HG03280 (cell line): ENCODE measurements at regions not wholly inside any gene's neighbourhood (a gene's known extent, or its start where the extent isn't known, plus 50 kb on each side); places are given as distances from the start of the nearest gene placed in this dataset.
"Not testable (repeated sequence)": the region's sequence is repeated elsewhere in the genome, so short reads cannot be mapped to it uniquely, and the experiment has no call there.

Source experiments
- ATAC-seq: cut with Tn5 transposase; IDR thresholded peaks from one replicate; pipeline ENCODE4 v1.9.1; 2021; ENCODE audit warnings: mild to moderate bottlenecking, moderate library complexity; ENCODE audit not compliant: unreplicated experiment

GRCh38 chr4:162847945-162848549, 318.6 kb downstream of the NAF1 start:
- no peak for ATAC-seq

- ATAC-seq, result no peak
Measured at GRCh38 chr4:162841753-162842152, 324.9 kb downstream of the NAF1 start.

GRCh38 chr4:162839814-162840213, 326.9 kb downstream of the NAF1 start:
- no peak for ATAC-seq

- ATAC-seq, result no peak
Measured at GRCh38 chr4:162838671-162839070, 328.0 kb downstream of the NAF1 start.

GRCh38 chr4:162837679-162838078, 329.0 kb downstream of the NAF1 start:
- ATAC-seq, result no peak

- no peak for ATAC-seq
Measured at GRCh38 chr4:162837241-162837640, 329.4 kb downstream of the NAF1 start.

- ATAC-seq, result no peak
Measured at GRCh38 chr4:162836773-162837172, 329.9 kb downstream of the NAF1 start.

GRCh38 chr4:162836258-162836657, 330.4 kb downstream of the NAF1 start:
- ATAC-seq, result not testable (repeated sequence)

- ATAC-seq, result no peak
Measured at GRCh38 chr4:162830899-162831298, 335.8 kb downstream of the NAF1 start.

GRCh38 chr4:162817374-162817773, 349.3 kb downstream of the NAF1 start:
- ATAC-seq, result not testable (repeated sequence)

GRCh38 chr4:162804351-162804924, 362.3 kb downstream of the NAF1 start:
- no peak for ATAC-seq

- ATAC-seq, result no peak
Measured at GRCh38 chr4:162803378-162803777, 363.3 kb downstream of the NAF1 start.

- no peak for ATAC-seq
Measured at GRCh38 chr4:162797108-162797507, 369.6 kb downstream of the NAF1 start.

GRCh38 chr4:162793571-162793970, 373.1 kb downstream of the NAF1 start:
- no peak for ATAC-seq

GRCh38 chr4:162793004-162793403, 373.7 kb downstream of the NAF1 start:
- no peak for ATAC-seq

GRCh38 chr4:162791226-162791625, 375.5 kb downstream of the NAF1 start:
- no peak for ATAC-seq

GRCh38 chr4:162787120-162787519, 379.6 kb downstream of the NAF1 start:
- ATAC-seq, result no peak

GRCh38 chr4:162782778-162783525, 383.7 kb downstream of the NAF1 start:
- ATAC-seq, result no peak

- ATAC-seq, result no peak
Measured at GRCh38 chr4:162782096-162782777, 384.5 kb downstream of the NAF1 start.

- no peak for ATAC-seq
Measured at GRCh38 chr4:162770761-162771490, 395.8 kb downstream of the NAF1 start.

- no peak for ATAC-seq
Measured at GRCh38 chr4:162767083-162767482, 399.6 kb downstream of the NAF1 start.
